DMS 273 (cell line): ENCODE measurements at regions not wholly inside any gene's neighbourhood (a gene's known extent, or its start where the extent isn't known, plus 50 kb on each side); places are given as distances from the start of the nearest gene placed in this dataset.
A peak's percentile ranks its signal among the peaks of the same experiment; 100 is the strongest.

Experiments used
- DNase-seq: peaks from one replicate; lab custom pipeline; 2025; ENCODE audit not compliant: unreplicated experiment; lab: John Stamatoyannopoulos, UW

GRCh38 chr5:98576275-98576674, 197.2 kb upstream of the RGMB start:
- no peak for DNase-seq

- no peak for DNase-seq
These were observed 195.0 kb upstream of the RGMB start for GRCh38 chr5:98578438-98578837.

GRCh38 chr5:98581112-98581997, 192.1 kb upstream of the RGMB start:
- DNase-seq = no peak

GRCh38 chr5:98583586-98583985, 189.9 kb upstream of the RGMB start:
- no peak for DNase-seq

GRCh38 chr5:98585661-98586310, 187.7 kb upstream of the RGMB start:
- no peak for DNase-seq

GRCh38 chr5:98586581-98586980, 186.9 kb upstream of the RGMB start:
- DNase-seq = peak; percentile 4

GRCh38 chr5:98587166-98587565, 186.3 kb upstream of the RGMB start:
- no peak for DNase-seq

- DNase-seq = peak; percentile 29
These were observed 185.2 kb upstream of the RGMB start for GRCh38 chr5:98588215-98588614.

GRCh38 chr5:98593418-98593817, 180.0 kb upstream of the RGMB start:
- DNase-seq = no peak

GRCh38 chr5:98594098-98594497, 179.4 kb upstream of the RGMB start:
- DNase-seq = no peak

- DNase-seq = no peak
These were observed 174.4 kb upstream of the RGMB start for GRCh38 chr5:98599016-98599415.

GRCh38 chr5:98602534-98603112, 170.8 kb upstream of the RGMB start:
- peak; percentile 50 for DNase-seq

- no peak for DNase-seq
These were observed 170.0 kb upstream of the RGMB start for GRCh38 chr5:98603456-98603855.

GRCh38 chr5:98604301-98604700, 169.2 kb upstream of the RGMB start:
- DNase-seq = no peak

GRCh38 chr5:98604721-98605425, 168.6 kb upstream of the RGMB start:
- DNase-seq = no peak

GRCh38 chr5:98605426-98605825, 168.0 kb upstream of the RGMB start:
- DNase-seq = no peak

GRCh38 chr5:98606961-98607360, 166.5 kb upstream of the RGMB start:
- no peak for DNase-seq

GRCh38 chr5:98608052-98608451, 165.4 kb upstream of the RGMB start:
- DNase-seq = no peak

- DNase-seq = no peak
These were observed 159.1 kb upstream of the RGMB start for GRCh38 chr5:98614341-98614740.

- DNase-seq = no peak
These were observed 151.6 kb upstream of the RGMB start for GRCh38 chr5:98621821-98622220.

GRCh38 chr5:98624145-98624880, 149.2 kb upstream of the RGMB start:
- DNase-seq = no peak
